ENCODE measurements at regions not wholly inside any gene's neighbourhood (a gene's known extent, or its start where the extent isn't known, plus 50 kb on each side); places are given as distances from the start of the nearest gene placed in this dataset.
A peak's percentile ranks its signal among the peaks of the same experiment; 100 is the strongest.

DNA sequence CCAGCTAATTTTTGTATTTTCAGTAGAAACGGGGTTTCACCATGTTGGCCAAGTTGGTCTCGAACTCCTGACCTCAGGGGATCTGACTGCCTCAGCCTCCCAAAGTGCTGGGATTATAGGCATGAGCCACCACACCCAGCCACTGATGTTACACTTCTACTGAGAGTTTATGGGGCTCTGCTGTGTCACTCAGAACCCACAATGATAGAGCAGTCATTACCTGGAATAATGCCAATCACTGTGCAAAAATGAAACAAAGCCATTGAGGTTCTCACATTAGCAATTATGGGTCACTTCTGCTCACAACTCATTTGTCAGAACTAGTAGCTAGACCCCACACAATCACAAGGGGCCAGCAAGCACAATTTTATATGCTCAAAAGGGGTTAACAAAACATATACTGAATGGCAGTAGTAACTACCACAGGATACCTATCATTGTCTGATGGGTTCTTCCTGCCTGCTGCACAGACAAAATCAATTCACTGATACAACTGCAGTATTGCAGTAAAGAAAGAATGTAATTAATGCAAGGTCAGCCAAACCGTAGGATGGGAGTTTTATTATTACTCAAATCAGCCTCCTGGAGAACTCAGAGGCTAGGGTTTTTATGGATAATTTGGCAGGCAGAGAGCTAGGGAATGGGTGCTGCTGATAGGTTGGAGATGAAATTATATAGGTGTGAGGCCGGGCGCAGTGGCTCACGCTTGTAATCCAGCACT, 72.1 kb upstream of the TRIM24 start:
- BruUV-seq (replicated peaks): no TSS peak
- Histone ChIP-seq H4K20me1 (ENCODE audit: insufficient read depth) (no peaks in the 10 kb centered on the region), H3K36me3 (ENCODE audit: control insufficient read depth in 1 of 2, insufficient read depth in 2 of 2, low read length in 2 of 2) (no peaks in the 10 kb centered on the region), H3K9ac (ENCODE audit: low read length) (no peak overlapping the region), H3K27ac (ENCODE audit: low read depth, low read length) (no peak overlapping the region), H3K9me3 (ENCODE audit: control insufficient read depth in 1 of 2, insufficient read depth in 1 of 2, low read depth in 1 of 2, low read length in 2 of 2) (no peaks in the 10 kb centered on the region), H3K27me3 (ENCODE audit: insufficient read depth, low read length) (no peaks in the 10 kb centered on the region), H3K4me3 (replicated peaks in 1 of 2; ENCODE audit: low read depth in 1 of 2, low read length in 2 of 2) (no peak overlapping the region), H3K4me2 (ENCODE audit: low read length) (no peak overlapping the region), H3K9me2 (ENCODE audit: insufficient read depth) (no peaks in the 10 kb centered on the region), H2AFZ (ENCODE audit: low read depth, low read length, poor library complexity, severe bottlenecking) (no peak overlapping the region), H3K79me2 (ENCODE audit: insufficient read depth, low read length) (no peaks in the 10 kb centered on the region), H3K4me1 (ENCODE audit: control insufficient read depth in 1 of 2, insufficient read depth in 2 of 2, low read length in 2 of 2) (peaks cover 0 to 7% of the 10 kb centered on the region in 2 experiments; a peak in 1 of 4 replicates)
- RAD21 ChIA-PET (ENCODE audit: low non-redundant PET in 1 of 2, low total read pairs in 2 of 2, uncharacterized antibody in 2 of 2, unreplicated experiment in 2 of 2): no interaction called here
- CTCF ChIA-PET: no interaction called here
- no peak for TF ChIP-seq FOSL1 (IDR thresholded peaks at IDR 0.05; ENCODE audit: low read depth)
- no peak for TF ChIP-seq POLR2AphosphoS5 (IDR thresholded peaks at IDR 0.05; ENCODE audit: low read depth, low read length)
- TF ChIP-seq ATF3 (IDR thresholded peaks at IDR 0.05): no peak
- TF ChIP-seq SP1 (IDR thresholded peaks at IDR 0.05; ENCODE audit: low read depth): no peak
- no peak for TF ChIP-seq POLR2A (IDR thresholded peaks at IDR 0.05; ENCODE audit: borderline replicate concordance, extremely low read depth, insufficient read depth, insufficient read length)
- no peak for TF ChIP-seq RAD21 (IDR thresholded peaks at IDR 0.05; ENCODE audit: low read depth)
- TF ChIP-seq ZFX (IDR thresholded peaks at IDR 0.05): no peak
- TF ChIP-seq EZH2 (IDR thresholded peaks at IDR 0.05): no peak
- no peak for TF ChIP-seq TCF7L2 (IDR thresholded peaks at IDR 0.05; ENCODE audit: borderline replicate concordance, extremely low read depth, insufficient read depth, insufficient read length)
- DNase-seq (ENCODE audit: low read depth, low spot score) (no peak), ATAC-seq (no peak)
- POLR2A ChIA-PET: no interaction called here
- intact Hi-C loops (cut with micrococcal nuclease): no loop called here

DNA sequence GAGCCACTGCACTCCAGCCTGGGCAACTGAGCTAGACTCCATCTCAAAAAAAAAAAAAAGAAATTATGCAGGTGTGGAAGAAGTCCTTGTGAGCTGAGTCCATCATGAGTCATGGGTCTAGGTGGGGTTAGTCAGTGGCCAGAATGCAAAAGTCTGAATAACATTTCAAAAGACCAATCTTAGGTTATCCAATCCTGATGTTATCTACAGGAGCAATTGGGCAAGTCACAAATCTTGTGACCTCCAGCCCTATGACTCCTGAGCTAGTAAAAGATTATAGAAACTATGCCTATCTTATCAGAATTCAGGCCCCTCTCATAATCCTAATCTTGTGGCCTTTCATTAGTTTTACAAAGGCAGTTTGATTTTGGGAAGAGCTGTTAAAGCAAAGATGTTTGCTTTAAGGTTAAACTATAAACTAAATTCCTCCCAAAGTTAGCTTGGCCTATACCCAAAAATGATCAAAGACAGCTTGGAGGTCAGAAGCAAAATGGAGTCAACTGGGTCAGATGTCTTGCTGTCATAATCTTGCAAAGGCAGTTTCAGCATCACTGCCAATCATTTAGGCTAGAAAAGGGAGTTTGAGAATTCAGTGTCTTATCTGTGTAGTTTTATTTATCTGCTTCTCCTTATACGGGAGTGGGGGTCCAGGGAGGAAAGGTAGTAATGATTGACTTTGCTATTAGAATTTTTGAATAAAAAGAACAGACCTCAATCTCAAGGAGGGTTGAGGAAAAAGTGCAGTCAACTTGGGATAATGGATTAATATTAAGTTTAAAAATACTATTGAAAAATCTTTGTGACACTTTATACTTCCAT, 71.2 kb upstream of the TRIM24 start:
- Histone ChIP-seq H3K79me2 (ENCODE audit: insufficient read depth, low read length) (no peaks in the 10 kb centered on the region), H3K4me1 (ENCODE audit: control insufficient read depth in 1 of 2, insufficient read depth in 2 of 2, low read length in 2 of 2) (peaks cover 0 to 7% of the 10 kb centered on the region in 2 experiments; a peak in 1 of 4 replicates), H4K20me1 (ENCODE audit: insufficient read depth) (no peaks in the 10 kb centered on the region), H3K9ac (ENCODE audit: low read length) (no peak overlapping the region), H3K9me2 (ENCODE audit: insufficient read depth) (no peaks in the 10 kb centered on the region), H3K27ac (ENCODE audit: low read depth, low read length) (no peak overlapping the region), H3K36me3 (ENCODE audit: control insufficient read depth in 1 of 2, insufficient read depth in 2 of 2, low read length in 2 of 2) (no peaks in the 10 kb centered on the region), H3K4me3 (replicated peaks in 1 of 2; ENCODE audit: low read depth in 1 of 2, low read length in 2 of 2) (no peak overlapping the region), H3K27me3 (ENCODE audit: insufficient read depth, low read length) (no peaks in the 10 kb centered on the region), H2AFZ (ENCODE audit: low read depth, low read length, poor library complexity, severe bottlenecking) (no peak overlapping the region), H3K4me2 (ENCODE audit: low read length) (no peak overlapping the region), H3K9me3 (ENCODE audit: control insufficient read depth in 1 of 2, insufficient read depth in 1 of 2, low read depth in 1 of 2, low read length in 2 of 2) (no peaks in the 10 kb centered on the region)
- DNase-seq (ENCODE audit: low read depth, low spot score) (no peak), ATAC-seq (no peak)
- ChIA-PET CTCF (no interaction called here), RAD21 (ENCODE audit: low non-redundant PET in 1 of 2, low total read pairs in 2 of 2, uncharacterized antibody in 2 of 2, unreplicated experiment in 2 of 2) (no interaction called here), POLR2A (no interaction called here)
- BruUV-seq (replicated peaks): no TSS peak
- intact Hi-C loops (cut with micrococcal nuclease): no loop called here
- TF ChIP-seq CEBPB (IDR thresholded peaks at IDR 0.05; ENCODE audit: low read depth): 0 out of 2 replicates have a peak, but pooled peaks have one; percentile 20
- TF ChIP-seq EZH2 (IDR thresholded peaks at IDR 0.05): no peak
- TF ChIP-seq, protein P1, sequence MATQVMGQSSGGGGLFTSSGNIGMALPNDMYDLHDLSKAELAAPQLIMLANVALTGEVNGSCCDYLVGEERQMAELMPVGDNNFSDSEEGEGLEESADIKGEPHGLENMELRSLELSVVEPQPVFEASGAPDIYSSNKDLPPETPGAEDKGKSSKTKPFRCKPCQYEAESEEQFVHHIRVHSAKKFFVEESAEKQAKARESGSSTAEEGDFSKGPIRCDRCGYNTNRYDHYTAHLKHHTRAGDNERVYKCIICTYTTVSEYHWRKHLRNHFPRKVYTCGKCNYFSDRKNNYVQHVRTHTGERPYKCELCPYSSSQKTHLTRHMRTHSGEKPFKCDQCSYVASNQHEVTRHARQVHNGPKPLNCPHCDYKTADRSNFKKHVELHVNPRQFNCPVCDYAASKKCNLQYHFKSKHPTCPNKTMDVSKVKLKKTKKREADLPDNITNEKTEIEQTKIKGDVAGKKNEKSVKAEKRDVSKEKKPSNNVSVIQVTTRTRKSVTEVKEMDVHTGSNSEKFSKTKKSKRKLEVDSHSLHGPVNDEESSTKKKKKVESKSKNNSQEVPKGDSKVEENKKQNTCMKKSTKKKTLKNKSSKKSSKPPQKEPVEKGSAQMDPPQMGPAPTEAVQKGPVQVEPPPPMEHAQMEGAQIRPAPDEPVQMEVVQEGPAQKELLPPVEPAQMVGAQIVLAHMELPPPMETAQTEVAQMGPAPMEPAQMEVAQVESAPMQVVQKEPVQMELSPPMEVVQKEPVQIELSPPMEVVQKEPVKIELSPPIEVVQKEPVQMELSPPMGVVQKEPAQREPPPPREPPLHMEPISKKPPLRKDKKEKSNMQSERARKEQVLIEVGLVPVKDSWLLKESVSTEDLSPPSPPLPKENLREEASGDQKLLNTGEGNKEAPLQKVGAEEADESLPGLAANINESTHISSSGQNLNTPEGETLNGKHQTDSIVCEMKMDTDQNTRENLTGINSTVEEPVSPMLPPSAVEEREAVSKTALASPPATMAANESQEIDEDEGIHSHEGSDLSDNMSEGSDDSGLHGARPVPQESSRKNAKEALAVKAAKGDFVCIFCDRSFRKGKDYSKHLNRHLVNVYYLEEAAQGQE (IDR thresholded peaks at IDR 0.05; ENCODE audit: low read depth): no peak
- peak; percentile 53; the same call in 1 of the 2 replicates for TF ChIP-seq FOSL1 (IDR thresholded peaks at IDR 0.05; ENCODE audit: low read depth)
- TF ChIP-seq POLR2A (IDR thresholded peaks at IDR 0.05; ENCODE audit: borderline replicate concordance, extremely low read depth, insufficient read depth, insufficient read length): no peak
- no peak for TF ChIP-seq SIN3A (IDR thresholded peaks at IDR 0.05; ENCODE audit: low read depth)
- TF ChIP-seq JUND (IDR thresholded peaks at IDR 0.05): no peak
- TF ChIP-seq TCF7L2 (IDR thresholded peaks at IDR 0.05; ENCODE audit: borderline replicate concordance, extremely low read depth, insufficient read depth, insufficient read length): no peak
- no peak for TF ChIP-seq SRF (IDR thresholded peaks at IDR 0.05; ENCODE audit: low read depth)
- no peak for TF ChIP-seq CBX3 (IDR thresholded peaks at IDR 0.05; ENCODE audit: low read depth)
- TF ChIP-seq ZNF274 (IDR thresholded peaks at IDR 0.05; ENCODE audit: low read depth, low read length): no peak

Data from HCT116 (cell line).